ENCODE measurements at regions not wholly inside any gene's neighbourhood (a gene's known extent, or its start where the extent isn't known, plus 50 kb on each side); places are given as distances from the start of the nearest gene placed in this dataset.
A peak's percentile ranks its signal among the peaks of the same experiment; 100 is the strongest.

DNA sequence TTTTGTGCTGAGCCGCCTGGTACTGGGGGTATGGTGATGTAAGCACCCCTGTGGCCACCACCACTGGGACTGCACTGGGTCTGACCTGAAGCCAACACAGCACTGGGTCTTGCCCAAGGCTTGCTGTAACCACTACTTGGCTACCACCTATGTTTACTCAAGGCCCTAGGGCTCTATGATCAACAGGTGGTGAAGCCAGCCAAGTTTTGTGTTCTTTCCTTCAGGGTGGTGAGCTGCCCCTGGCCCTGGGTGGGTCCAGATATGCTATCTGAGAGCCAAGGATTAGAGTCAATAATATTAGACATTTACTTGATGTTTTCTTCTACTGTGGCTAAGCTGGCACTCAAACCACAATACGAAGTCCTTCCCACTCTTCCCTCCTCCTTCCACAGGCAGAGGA, 55.1 kb upstream of the PAGE4 start:
- in situ Hi-C loops (cut with HindIII; ENCODE audit: low pct_unique_long_range_greater_than_20kb, low sequenced_read_pairs), result no loop called here
- no peak for DNase-seq (ENCODE audit: low read depth, low spot score)

DNA sequence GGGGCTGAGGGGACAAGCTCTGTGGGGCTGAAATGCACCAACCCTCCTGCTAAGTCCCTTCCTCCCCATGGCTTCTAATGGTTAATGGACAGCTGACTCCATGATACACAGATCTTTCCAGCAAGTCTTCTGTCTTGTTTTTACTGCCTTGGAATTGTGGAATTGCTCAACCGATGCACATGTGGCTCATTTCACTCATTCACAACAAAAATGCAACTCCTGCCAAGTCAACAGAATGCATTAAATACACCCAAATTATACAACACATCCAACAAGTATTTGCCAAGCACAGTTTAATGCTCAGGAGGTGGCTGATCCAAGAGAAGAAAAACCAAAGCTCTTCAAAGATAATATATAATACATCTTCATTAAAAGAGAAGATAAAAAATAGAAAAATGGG, 61.9 kb upstream of the PAGE4 start:
- in situ Hi-C loops (cut with HindIII; ENCODE audit: low pct_unique_long_range_greater_than_20kb, low sequenced_read_pairs), result no loop called here
- DNase-seq (ENCODE audit: low read depth, low spot score), result no peak

DNA sequence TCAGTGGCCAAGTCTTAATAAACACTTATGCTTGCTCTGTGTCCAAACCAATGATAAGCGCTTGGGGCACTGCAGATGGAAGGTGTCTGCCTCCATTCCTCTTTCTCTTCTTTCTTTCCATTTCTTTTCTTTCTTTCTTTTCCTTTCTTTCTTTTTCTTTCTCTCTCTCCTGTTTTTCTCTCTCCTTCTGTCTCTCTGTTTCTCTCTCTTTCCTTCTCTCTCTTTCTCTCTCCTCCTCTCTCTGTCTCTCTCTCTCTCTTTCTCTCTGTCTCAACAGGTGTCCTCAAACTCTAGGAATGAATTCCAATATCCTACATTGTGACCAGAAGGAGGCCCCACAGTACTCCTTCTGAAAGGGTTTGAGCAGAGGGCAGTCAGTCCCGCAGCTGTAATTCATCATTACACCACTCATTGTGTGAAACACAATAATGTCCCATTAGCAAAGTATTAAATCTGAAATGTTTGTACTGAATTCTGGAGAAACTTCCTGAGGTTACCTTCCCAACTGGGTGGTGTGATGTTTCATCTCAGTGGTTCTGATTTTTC, 66.5 kb upstream of the PAGE1 start:
- in situ Hi-C loops (cut with HindIII; ENCODE audit: low pct_unique_long_range_greater_than_20kb, low sequenced_read_pairs), result no loop called here

DNA sequence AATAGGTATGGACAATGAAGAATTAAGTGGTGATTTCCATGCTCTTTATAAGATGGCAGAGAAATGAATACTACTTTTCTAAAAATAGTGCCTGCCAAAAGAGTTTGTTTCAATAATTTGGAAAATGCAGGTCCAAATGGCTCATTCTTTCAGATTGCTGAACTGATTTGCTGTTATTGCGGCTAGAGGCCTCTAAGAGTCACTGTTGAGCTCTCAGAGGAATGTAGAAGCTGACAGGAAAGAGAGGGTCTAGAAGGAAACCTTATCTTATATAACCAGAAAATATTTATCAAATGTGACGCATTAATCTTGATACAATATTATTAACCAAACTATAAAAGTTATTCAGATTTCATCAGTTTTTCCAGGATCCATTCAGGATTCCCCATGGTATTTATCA, 65.7 kb upstream of the PAGE1 start:
- peak; percentile 54 for DNase-seq (ENCODE audit: low read depth, low spot score)
- in situ Hi-C loops (cut with HindIII; ENCODE audit: low pct_unique_long_range_greater_than_20kb, low sequenced_read_pairs), result no loop called here

More for the DNA sequence above, 66.5 kb upstream of the PAGE1 start:
- peak; percentile 30 for DNase-seq (ENCODE audit: low read depth, low spot score)

DNA sequence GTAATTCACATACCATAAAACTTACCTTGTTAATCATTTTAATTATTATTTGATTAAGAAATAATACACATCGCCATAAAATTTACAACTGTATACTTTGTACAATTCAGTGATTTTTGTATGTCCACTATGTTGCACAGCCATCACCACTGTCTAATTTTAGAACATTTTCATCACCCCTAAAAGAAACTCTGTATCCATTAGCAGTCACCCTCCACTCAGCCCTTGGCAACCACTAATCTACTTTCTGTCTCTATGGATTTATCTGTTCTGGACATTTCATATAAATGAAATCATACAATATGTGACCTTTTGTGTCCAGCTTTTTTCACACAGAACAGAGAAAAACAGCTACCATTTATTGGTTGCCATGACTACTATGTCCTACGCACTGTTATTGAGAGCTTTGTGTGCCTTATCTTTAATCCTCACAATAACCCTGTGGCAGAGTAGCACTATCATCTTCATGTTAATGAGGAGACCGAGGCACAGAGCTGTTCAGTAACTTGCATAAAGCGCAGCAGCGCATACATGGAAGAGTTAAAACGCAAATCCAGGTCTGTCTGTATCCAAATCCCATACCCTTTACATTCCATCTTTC, 64.6 kb upstream of the PAGE1 start:
- in situ Hi-C loops (cut with HindIII; ENCODE audit: low pct_unique_long_range_greater_than_20kb, low sequenced_read_pairs), result no loop called here
- peak; percentile 7 for DNase-seq (ENCODE audit: low read depth, low spot score)

DNA sequence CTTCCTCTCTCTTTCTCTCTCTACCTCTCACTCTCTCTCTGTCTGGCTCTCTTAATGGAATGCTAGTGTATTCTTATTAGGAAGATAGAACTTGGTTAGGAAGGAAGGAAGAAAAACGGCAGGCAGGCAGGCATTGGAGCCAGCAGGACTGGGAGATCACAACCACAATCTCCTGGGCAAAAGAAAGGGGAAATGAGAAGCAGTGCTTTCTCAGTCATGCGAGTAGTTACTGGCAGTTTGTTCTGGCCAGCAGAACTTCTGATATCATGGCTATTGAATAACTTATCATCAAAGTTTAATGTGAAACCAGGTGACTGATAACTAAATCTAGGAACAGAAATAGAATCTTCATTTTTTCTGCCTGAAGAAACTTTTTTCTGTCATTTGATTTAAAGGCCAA, 60.9 kb upstream of the PAGE1 start:
- in situ Hi-C loops (cut with HindIII; ENCODE audit: low pct_unique_long_range_greater_than_20kb, low sequenced_read_pairs), result no loop called here
- peak; percentile 7 for DNase-seq (ENCODE audit: low read depth, low spot score)

DNA sequence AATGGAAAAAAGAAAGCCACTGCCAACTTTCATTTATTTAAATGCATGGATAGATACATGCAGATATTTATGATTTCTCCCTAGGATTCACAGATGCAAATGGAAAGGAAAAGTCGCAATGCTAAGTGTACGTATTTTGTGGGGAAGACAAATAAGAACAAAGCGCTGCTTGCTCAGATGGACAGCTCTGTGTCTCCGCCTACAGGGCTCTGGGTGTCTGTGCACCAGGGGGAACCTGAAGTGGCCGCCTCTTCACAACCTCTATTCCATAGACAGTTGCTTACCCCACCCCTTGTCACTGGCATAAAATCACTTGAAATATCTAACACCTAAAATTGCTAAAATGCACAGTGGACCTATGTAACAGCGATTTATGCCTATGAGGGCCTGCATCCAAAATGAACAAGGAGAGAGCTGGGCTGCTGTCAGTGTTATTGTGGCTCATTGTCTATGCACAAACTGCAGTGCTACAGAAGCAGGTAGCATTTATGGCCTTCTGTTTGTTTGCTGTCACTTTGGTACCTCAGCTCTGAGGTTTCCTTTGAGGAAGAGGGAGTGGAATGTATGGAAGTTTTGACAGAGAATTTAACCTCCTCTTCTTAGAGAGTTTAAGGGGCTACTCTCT, 58.6 kb upstream of the PAGE1 start:
- in situ Hi-C loops (cut with HindIII; ENCODE audit: low pct_unique_long_range_greater_than_20kb, low sequenced_read_pairs), result no loop called here
- DNase-seq (ENCODE audit: low read depth, low spot score), result peak; percentile 80

DNA sequence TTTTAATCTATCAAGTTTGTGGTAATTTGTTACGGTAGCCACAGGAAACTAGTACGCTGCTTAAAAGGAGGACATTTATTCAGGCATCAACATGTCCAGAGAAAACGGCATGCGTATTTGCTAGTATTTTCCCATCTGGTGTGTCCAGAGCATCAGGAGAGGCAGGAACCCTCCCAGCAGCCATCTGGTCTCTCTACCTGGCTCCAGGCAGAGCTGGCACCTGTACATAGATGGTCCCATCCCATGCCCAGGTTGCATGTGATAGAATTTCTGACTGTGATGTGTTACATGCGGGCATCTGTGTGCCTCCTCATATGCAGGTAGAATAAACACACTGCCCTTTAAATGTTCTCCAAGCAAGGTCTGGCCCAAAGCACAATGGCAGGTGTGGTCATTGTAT, 57.9 kb upstream of the PAGE1 start:
- in situ Hi-C loops (cut with HindIII; ENCODE audit: low pct_unique_long_range_greater_than_20kb, low sequenced_read_pairs), result no loop called here
- no peak for DNase-seq (ENCODE audit: low read depth, low spot score)

DNA sequence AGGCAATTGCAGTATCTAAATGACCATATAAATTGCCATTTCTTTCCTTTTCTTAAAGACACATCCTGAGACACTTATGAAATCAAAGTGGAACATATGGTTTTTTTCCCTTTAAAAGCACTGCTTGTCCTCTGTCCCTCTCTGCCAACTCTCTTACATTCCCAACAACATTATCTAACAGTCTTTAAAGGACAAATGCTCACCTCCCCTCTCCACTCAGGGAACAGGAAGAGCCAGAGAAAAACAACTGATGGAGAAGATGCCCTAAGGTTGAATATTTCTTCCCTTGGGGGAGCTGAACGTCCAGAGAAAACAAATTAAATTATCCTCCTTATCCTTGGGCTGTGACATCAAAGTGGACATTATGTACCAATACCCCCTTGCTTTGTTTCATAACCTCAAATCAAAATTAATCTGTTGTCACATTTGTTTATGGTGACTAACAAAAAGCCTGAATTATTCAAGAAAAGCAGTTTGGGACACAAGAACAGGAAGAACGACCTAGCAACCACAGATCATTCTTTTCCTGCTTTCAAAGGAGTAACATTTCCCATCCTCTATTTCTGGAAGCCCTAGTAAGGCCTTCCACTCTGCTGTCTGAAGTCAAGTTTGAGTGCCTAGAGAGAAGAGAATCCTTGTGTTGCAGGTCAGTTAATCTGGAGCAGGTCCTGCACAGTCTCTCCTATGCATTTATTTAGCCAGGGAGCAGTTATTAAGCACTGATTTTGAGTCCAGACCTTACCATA, 52.6 kb upstream of the PAGE1 start:
- no peak for DNase-seq (ENCODE audit: low read depth, low spot score)
- in situ Hi-C loops (cut with HindIII; ENCODE audit: low pct_unique_long_range_greater_than_20kb, low sequenced_read_pairs), result no loop called here

DNA sequence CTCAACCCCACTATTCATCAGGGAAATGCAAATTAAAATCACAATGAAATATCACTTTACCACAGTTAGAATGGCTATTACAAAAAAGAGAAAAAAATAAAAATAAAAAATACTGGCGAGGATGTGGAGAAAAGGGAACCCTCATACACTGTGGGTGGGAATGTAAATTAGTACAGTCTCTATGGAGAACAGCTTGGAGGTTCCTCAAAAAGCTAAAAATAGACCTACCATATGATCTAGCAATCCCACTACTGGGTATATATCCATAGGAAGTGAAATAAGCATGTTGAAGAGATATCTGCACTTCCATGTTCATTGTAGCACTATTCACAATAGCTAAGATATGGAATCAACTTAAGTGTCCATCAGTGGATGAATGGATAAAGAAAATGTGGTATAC, 50.5 kb upstream of the PAGE1 start:
- no peak for DNase-seq (ENCODE audit: low read depth, low spot score)
- in situ Hi-C loops (cut with HindIII; ENCODE audit: low pct_unique_long_range_greater_than_20kb, low sequenced_read_pairs), result no loop called here
